HG02884 (cell line): ENCODE measurements at regions not wholly inside any gene's neighbourhood (a gene's known extent, or its start where the extent isn't known, plus 50 kb on each side); places are given as distances from the start of the nearest gene placed in this dataset.
"Not testable (repeated sequence)": the region's sequence is repeated elsewhere in the genome, so short reads cannot be mapped to it uniquely, and the experiment has no call there.

Experiments
- ATAC-seq: cut with Tn5 transposase; IDR thresholded peaks from one replicate; pipeline ENCODE4 v1.9.1; 2021; ENCODE audit warnings: mild to moderate bottlenecking, moderate library complexity; ENCODE audit not compliant: unreplicated experiment

GRCh38 chr5:2536632-2537377 lies 214.7 kb downstream of the IRX2 start:
- no peak for ATAC-seq

DNA sequence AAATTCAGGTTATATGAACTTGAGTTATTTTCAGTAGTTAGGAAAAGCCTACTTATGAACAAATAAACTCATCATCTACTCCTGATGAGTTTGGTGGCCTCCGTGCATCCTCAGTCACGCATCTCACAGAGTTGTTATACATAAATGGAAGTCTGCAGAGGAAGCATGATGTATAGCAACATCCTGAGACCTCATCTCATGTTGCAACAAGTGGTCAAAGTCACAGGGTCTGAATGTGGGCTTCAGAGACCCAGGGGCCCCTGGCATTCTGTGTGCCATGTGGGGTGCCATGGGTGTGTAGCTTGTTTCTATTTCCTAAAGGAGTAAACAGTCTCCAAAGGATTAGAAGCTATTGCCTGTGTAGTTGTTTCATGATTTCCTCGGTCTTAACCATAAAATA lies 216.5 kb downstream of the IRX2 start:
- no peak for ATAC-seq

DNA sequence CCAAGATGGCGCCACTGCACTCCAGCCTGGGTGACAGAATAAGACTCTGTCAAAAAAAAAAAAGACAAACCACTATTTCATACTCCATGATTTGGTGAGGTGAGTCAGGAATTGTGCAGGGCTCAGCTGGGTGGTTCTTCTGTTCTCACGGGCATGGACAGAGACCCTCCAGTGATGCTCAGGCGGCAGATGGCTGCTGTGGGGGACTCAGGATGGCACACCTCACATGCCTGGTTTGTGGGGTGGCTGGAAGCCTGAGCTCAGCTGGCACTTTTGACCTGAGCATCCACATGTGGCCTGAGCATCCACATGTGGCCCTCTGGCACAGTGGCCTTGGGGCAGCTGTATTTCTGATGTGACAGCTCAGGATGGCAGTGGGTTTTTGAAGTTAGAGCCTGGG lies 217.2 kb downstream of the IRX2 start:
- ATAC-seq, result no peak

- not testable (repeated sequence) for ATAC-seq
Observed at GRCh38 chr5:2533848-2534247, 217.6 kb downstream of the IRX2 start.

DNA sequence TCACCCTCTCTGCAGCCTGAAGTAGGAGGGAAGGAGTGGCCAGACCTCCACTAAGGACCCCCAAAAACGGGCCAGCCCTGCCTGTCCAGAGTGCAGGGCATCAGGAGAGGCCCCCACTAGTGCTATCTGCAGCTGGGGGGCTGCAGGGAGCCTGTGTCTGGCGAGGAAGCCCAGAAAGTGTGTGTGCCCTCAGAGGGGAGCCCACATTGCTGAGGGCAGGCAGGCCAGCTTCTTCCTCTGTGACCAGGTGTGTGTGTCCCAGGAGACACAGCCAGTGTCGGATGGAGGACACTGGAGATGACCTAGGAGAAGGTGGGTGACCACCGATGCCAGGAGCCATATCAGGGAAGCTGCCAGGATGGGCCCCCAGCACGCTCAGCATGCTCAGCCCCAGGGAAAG lies 218.7 kb downstream of the IRX2 start:
- ATAC-seq, result no peak

DNA sequence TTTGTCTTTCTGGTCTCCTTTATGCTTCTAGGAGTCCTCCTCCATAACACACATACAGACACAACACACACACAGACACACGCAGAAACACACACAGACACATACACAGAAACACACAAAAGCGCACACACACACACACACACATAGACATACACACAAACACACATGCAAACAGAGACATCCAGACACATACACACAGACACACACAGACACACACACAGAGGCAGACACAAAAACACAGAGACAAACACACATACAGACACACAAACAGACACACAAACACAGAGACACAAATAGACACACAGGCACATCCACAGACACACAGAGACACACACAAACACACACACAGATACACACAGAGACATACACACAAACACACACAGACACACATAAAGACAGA lies 220.2 kb downstream of the IRX2 start:
- no peak for ATAC-seq

DNA sequence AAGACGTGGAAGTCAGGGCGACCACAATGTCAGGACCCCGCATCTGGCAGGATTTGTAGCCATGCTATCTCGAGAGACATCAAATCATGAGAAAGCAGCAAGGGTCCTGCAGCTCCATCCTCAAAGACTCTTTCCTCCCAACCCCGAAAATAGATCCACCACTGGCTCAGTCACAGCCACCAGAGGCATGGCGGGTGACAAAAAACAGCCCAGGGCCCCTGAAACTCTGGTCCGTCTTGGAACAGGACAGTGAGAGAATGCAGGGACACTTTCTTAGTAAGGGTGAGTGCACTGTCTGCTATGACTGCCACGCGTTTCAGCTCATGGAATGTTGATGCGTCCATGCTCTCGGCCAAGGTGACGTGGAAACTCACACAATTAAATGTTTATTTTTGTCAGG lies 220.9 kb downstream of the IRX2 start:
- no peak for ATAC-seq

DNA sequence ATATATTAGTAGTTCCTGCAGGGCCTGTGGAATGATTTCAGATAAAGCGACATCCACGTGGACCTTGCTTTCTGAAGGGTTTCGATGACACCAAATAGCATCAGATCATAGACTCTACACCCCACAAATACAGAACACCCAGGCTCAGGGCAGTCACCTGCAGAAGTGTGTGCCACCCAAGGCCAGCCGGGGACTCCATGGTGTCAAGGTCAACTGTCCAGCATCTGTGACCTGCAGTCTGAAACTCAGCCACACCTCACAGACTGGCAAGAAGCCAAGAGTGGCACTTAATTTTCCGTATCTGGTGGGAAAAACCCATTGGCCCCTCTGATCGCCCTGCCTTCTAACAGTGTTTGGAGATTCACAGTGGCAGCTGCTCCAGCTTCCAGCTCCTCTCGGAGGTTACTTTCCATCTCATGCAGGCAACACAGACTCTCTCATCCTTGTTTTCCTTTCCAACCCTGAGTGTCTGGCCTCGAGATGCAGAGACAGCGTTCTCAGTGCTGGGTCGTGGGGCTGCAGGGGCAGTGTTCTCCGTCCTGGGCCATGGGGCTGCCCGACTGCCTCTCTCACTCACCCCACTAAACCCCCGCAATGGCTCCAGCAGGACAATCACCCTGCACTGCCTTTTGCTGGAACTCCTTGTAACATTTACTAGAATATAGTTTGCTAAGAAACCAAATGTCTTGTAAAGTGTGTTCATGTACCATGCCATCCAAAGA lies 221.9 kb downstream of the IRX2 start:
- no peak for ATAC-seq

- no peak for ATAC-seq
Observed at GRCh38 chr5:2525351-2525750, 226.1 kb downstream of the IRX2 start.

GRCh38 chr5:2524620-2525019 lies 226.9 kb downstream of the IRX2 start:
- no peak for ATAC-seq

GRCh38 chr5:2523180-2523579 lies 228.3 kb downstream of the IRX2 start:
- no peak for ATAC-seq

- no peak for ATAC-seq
Observed at GRCh38 chr5:2522372-2522771, 229.1 kb downstream of the IRX2 start.

DNA sequence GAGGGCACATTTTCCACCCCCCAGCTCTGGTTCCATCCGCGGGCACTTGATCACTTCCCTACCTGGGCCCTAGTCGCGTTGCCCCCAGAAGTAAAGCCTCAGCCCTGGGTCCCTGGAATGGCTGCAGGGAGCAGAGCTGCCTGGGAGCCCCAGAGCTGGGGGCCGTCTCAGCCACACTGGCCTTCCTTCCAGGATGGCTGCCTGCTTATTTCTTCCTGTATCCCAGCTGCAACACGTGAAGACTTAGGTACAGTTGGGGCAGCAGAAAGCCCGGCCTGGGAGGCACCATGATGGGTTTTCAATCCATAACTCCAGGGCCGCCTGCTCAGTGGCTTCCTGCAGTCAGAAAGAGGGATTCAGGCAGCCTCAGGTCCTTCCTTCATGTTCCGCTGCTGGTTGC lies 232.3 kb downstream of the IRX2 start:
- no peak for ATAC-seq

- ATAC-seq, result no peak
Observed at GRCh38 chr5:2517451-2517850, 234.0 kb downstream of the IRX2 start.

GRCh38 chr5:2515180-2515764 lies 236.2 kb downstream of the IRX2 start:
- ATAC-seq, result no peak

- ATAC-seq, result no peak
Observed at GRCh38 chr5:2514484-2514883, 237.0 kb downstream of the IRX2 start.

GRCh38 chr5:2511706-2512105 lies 239.8 kb downstream of the IRX2 start:
- ATAC-seq, result no peak

DNA sequence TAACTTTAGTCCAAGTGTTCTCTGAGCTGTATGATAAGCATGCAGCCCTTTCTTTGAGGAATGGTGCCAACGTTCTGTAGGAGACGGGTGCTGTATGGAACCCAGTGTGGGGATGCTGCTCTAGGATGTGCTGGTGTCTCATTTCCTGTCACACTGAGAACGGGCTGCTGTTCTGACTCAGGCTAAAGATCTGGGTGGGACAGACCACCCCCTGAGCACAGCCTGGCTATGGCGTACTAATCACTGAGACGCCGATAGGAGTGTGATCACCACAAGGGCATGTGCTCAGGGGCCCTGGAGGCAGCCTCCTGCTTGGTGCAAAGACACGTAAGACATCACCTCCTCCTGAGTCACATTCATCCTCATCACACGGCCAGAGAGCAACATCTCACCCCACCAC lies 240.4 kb downstream of the IRX2 start:
- no peak for ATAC-seq

- ATAC-seq, result no peak
Observed at GRCh38 chr5:2509527-2509926, 241.9 kb downstream of the IRX2 start.

DNA sequence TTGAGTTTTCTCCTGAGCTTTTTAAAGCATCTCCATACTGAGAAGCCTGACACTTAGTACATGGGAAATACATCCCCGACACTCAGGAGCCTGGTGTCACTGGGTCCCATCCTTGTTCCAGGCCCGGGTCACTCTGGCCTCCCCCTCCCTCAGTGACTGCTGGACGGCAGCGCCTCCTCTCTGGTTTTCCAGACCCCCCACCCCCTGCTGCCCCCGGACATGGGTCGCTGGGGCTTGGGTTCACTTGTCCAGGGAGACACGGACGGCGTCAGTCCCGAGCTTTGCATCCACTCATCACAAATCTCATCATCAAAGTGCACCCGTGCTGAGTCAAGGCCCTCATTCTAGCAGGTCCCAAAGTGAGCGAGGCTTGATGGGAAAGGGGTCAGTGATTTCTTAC lies 243.0 kb downstream of the IRX2 start:
- no peak for ATAC-seq

DNA sequence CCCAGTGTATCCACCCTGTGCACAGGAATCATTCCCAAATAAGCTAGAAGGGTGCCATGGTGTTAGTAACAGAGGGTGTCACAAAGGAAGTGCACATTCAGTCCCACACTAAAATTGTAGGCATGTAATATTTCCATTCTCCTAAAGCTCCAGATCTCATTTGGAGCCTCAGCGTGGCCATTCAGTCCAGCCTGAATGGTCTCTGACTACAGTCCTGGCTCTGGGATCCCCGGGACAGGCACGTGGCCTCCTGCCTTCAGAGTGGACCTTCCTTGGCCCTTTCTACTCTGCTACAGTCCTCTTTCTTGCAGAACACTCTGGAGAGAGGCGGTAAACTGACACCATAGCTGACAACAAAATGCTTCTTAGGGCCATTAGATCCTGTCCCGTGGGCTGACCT lies 243.9 kb downstream of the IRX2 start:
- ATAC-seq, result no peak

DNA sequence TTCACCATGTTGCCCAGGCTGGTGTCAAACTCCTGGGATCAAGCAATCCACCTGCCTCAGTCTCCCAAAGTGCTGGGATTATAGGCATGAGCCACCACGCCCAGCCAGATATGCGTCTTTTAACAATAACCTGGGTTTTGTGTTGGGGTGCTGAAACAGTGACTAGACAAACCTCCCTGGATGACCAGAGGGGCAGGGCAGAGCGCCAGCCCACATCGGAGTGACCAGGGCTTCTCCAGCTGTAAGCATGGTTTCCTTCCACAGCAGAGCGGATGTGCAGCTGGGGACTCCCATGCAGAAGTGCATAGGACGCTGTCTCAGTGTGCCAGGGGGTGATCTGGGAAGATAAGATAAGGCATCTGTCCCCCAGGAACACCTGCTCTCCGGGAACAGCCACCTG lies 244.9 kb downstream of the IRX2 start:
- ATAC-seq, result no peak
